H1 (cell line): ENCODE measurements at regions not wholly inside any gene's neighbourhood (a gene's known extent, or its start where the extent isn't known, plus 50 kb on each side); places are given as distances from the start of the nearest gene placed in this dataset.

Experiments
- CEBPB ChIP-seq: IDR thresholded peaks from 2 replicates; pipeline ENCODE4 v1.6.1; 2012; ENCODE audit warnings: low read depth, low read length
- CTBP2 ChIP-seq: IDR thresholded peaks from 2 replicates; pipeline ENCODE4 v1.7.0; 2011; ENCODE audit warnings: borderline replicate concordance, mild to moderate bottlenecking, moderate library complexity, mixed read lengths, low read length; ENCODE audit not compliant: insufficient read depth, insufficient read length
- CTCF ChIP-seq, 3 experiments: IDR thresholded peaks; 1 replicate in 2 of 3; 2 replicates in 1 of 3; pipeline versions ENCODE4 v1.5.1 to v1.6.1; 2011; ENCODE audit warnings: low read length in 3 of 3, mild to moderate bottlenecking in 3 of 3, inconsistent platforms in 2 of 3, low read depth in 1 of 3, moderate library complexity in 1 of 3; ENCODE audit not compliant: insufficient read depth in 1 of 3; ENCODE audit errors: control extremely low read depth in 1 of 3
- EP300 ChIP-seq, 2 experiments: IDR thresholded peaks; 1 replicate in 1 of 2; 2 replicates in 1 of 2; pipeline ENCODE4 v1.6.1; 2011 to 2012; ENCODE audit warnings: low read depth in 2 of 2, low read length in 2 of 2, mild to moderate bottlenecking in 2 of 2, borderline replicate concordance in 1 of 2, inconsistent platforms in 1 of 2, moderate library complexity in 1 of 2
- POLR2A ChIP-seq, 2 experiments: IDR thresholded peaks; 1 replicate in 1 of 2; 2 replicates in 1 of 2; pipeline ENCODE4 v1.6.1; 2011; ENCODE audit warnings: low read depth in 2 of 2, low read length in 2 of 2, mild to moderate bottlenecking in 2 of 2; ENCODE audit errors: control extremely low read depth in 1 of 2
- SIN3A ChIP-seq, 2 experiments: IDR thresholded peaks in 1 of 2; conservative IDR thresholded peaks in 1 of 2; 2 replicates each; pipeline ENCODE4 v1.6.1; 2011 to 2012; ENCODE audit warnings: low read length in 2 of 2, improper control_type of control experiment in 1 of 2, low read depth in 1 of 2, mild to moderate bottlenecking in 1 of 2

- TF ChIP-seq CTCF (IDR thresholded peaks at IDR 0.05; ENCODE audit: control extremely low read depth in 1 of 3, insufficient read depth in 1 of 3, low read depth in 1 of 3, low read length in 3 of 3) (no peak), EP300 (IDR thresholded peaks at IDR 0.05; ENCODE audit: borderline replicate concordance in 1 of 2, low read depth in 2 of 2, low read length in 2 of 2) (no peak), POLR2A (IDR thresholded peaks at IDR 0.05; ENCODE audit: control extremely low read depth in 1 of 2, low read depth in 2 of 2, low read length in 2 of 2) (no peak), CTBP2 (no peak), SIN3A (conservative IDR thresholded peaks at IDR 0.05 in 1 of 2, IDR thresholded peaks at IDR 0.05 in 1 of 2; ENCODE audit: low read depth in 1 of 2, low read length in 2 of 2) (no peak), CEBPB (no peak)
These were observed 399.9 kb downstream of the SH3GL2 start for GRCh38 chr9:17978773-17979172.
